ENCODE measurements at regions not wholly inside any gene's neighbourhood (a gene's known extent, or its start where the extent isn't known, plus 50 kb on each side); places are given as distances from the start of the nearest gene placed in this dataset.
"Not testable (repeated sequence)": the region's sequence is repeated elsewhere in the genome, so short reads cannot be mapped to it uniquely, and the experiment has no call there.

GRCh38 chr12:33223956-33224355, 215.7 kb downstream of the SYT10 start:
- DNase-seq (ENCODE audit: low read depth, low spot score), result no peak
- in situ Hi-C loops (cut with HindIII; ENCODE audit: low pct_unique_long_range_greater_than_20kb, low sequenced_read_pairs), result no loop called here

GRCh38 chr12:33222357-33222756, 217.3 kb downstream of the SYT10 start:
- in situ Hi-C loops (cut with HindIII; ENCODE audit: low pct_unique_long_range_greater_than_20kb, low sequenced_read_pairs), result no loop called here
- no peak for DNase-seq (ENCODE audit: low read depth, low spot score)

- in situ Hi-C loops (cut with HindIII; ENCODE audit: low pct_unique_long_range_greater_than_20kb, low sequenced_read_pairs), result no loop called here
- DNase-seq (ENCODE audit: low read depth, low spot score), result peak; percentile 7
These were observed 233.6 kb downstream of the SYT10 start for GRCh38 chr12:33205981-33206380.

- in situ Hi-C loops (cut with HindIII; ENCODE audit: low pct_unique_long_range_greater_than_20kb, low sequenced_read_pairs); DNase-seq (ENCODE audit: low read depth, low spot score): not testable (repeated sequence)
These were observed 245.2 kb downstream of the SYT10 start for GRCh38 chr12:33194389-33194788.

GRCh38 chr12:33192226-33192625, 247.4 kb downstream of the SYT10 start:
- no peak for DNase-seq (ENCODE audit: low read depth, low spot score)
- in situ Hi-C loops (cut with HindIII; ENCODE audit: low pct_unique_long_range_greater_than_20kb, low sequenced_read_pairs), result no loop called here

GRCh38 chr12:33187409-33187808, 252.2 kb downstream of the SYT10 start:
- in situ Hi-C loops (cut with HindIII; ENCODE audit: low pct_unique_long_range_greater_than_20kb, low sequenced_read_pairs), result no loop called here
- DNase-seq (ENCODE audit: low read depth, low spot score), result no peak

GRCh38 chr12:33184161-33184560, 255.5 kb downstream of the SYT10 start:
- DNase-seq (ENCODE audit: low read depth, low spot score), result no peak
- in situ Hi-C loops (cut with HindIII; ENCODE audit: low pct_unique_long_range_greater_than_20kb, low sequenced_read_pairs), result no loop called here

- in situ Hi-C loops (cut with HindIII; ENCODE audit: low pct_unique_long_range_greater_than_20kb, low sequenced_read_pairs), result no loop called here
These were observed 257.1 kb downstream of the SYT10 start for GRCh38 chr12:33182485-33182884.

GRCh38 chr12:33180918-33181317, 258.7 kb downstream of the SYT10 start:
- in situ Hi-C loops (cut with HindIII; ENCODE audit: low pct_unique_long_range_greater_than_20kb, low sequenced_read_pairs), result no loop called here
- no peak for DNase-seq (ENCODE audit: low read depth, low spot score)

More at GRCh38 chr12:33182485-33182884, 257.1 kb downstream of the SYT10 start:
- DNase-seq (ENCODE audit: low read depth, low spot score), result no peak

- in situ Hi-C loops (cut with HindIII; ENCODE audit: low pct_unique_long_range_greater_than_20kb, low sequenced_read_pairs); DNase-seq (ENCODE audit: low read depth, low spot score): not testable (repeated sequence)
These were observed 269.7 kb upstream of the PKP2 start for GRCh38 chr12:33166260-33166659.

GRCh38 chr12:33156042-33156441, 259.5 kb upstream of the PKP2 start:
- DNase-seq (ENCODE audit: low read depth, low spot score), result no peak
- in situ Hi-C loops (cut with HindIII; ENCODE audit: low pct_unique_long_range_greater_than_20kb, low sequenced_read_pairs), result no loop called here

GRCh38 chr12:33147292-33147691, 250.7 kb upstream of the PKP2 start:
- in situ Hi-C loops (cut with HindIII; ENCODE audit: low pct_unique_long_range_greater_than_20kb, low sequenced_read_pairs); DNase-seq (ENCODE audit: low read depth, low spot score): not testable (repeated sequence)

- no peak for DNase-seq (ENCODE audit: low read depth, low spot score)
- in situ Hi-C loops (cut with HindIII; ENCODE audit: low pct_unique_long_range_greater_than_20kb, low sequenced_read_pairs), result no loop called here
These were observed 232.9 kb upstream of the PKP2 start for GRCh38 chr12:33129500-33129899.

GRCh38 chr12:33125755-33126154, 229.2 kb upstream of the PKP2 start:
- DNase-seq (ENCODE audit: low read depth, low spot score), result no peak
- in situ Hi-C loops (cut with HindIII; ENCODE audit: low pct_unique_long_range_greater_than_20kb, low sequenced_read_pairs), result no loop called here

- in situ Hi-C loops (cut with HindIII; ENCODE audit: low pct_unique_long_range_greater_than_20kb, low sequenced_read_pairs), result no loop called here
- DNase-seq (ENCODE audit: low read depth, low spot score), result no peak
These were observed 219.7 kb upstream of the PKP2 start for GRCh38 chr12:33116284-33116683.

- in situ Hi-C loops (cut with HindIII; ENCODE audit: low pct_unique_long_range_greater_than_20kb, low sequenced_read_pairs), result no loop called here
- DNase-seq (ENCODE audit: low read depth, low spot score), result no peak
These were observed 219.1 kb upstream of the PKP2 start for GRCh38 chr12:33115716-33116115.

- in situ Hi-C loops (cut with HindIII; ENCODE audit: low pct_unique_long_range_greater_than_20kb, low sequenced_read_pairs), result no loop called here
These were observed 215.3 kb upstream of the PKP2 start for GRCh38 chr12:33111850-33112249.

GRCh38 chr12:33107827-33108226, 211.2 kb upstream of the PKP2 start:
- DNase-seq (ENCODE audit: low read depth, low spot score); in situ Hi-C loops (cut with HindIII; ENCODE audit: low pct_unique_long_range_greater_than_20kb, low sequenced_read_pairs): not testable (repeated sequence)

More at GRCh38 chr12:33111850-33112249, 215.3 kb upstream of the PKP2 start:
- no peak for DNase-seq (ENCODE audit: low read depth, low spot score)

GRCh38 chr12:33093534-33093933, 197.0 kb upstream of the PKP2 start:
- in situ Hi-C loops (cut with HindIII; ENCODE audit: low pct_unique_long_range_greater_than_20kb, low sequenced_read_pairs), result no loop called here
- DNase-seq (ENCODE audit: low read depth, low spot score), result no peak

- in situ Hi-C loops (cut with HindIII; ENCODE audit: low pct_unique_long_range_greater_than_20kb, low sequenced_read_pairs); DNase-seq (ENCODE audit: low read depth, low spot score): not testable (repeated sequence)
These were observed 191.3 kb upstream of the PKP2 start for GRCh38 chr12:33087876-33088275.
